ENCODE measurements at regions not wholly inside any gene's neighbourhood (a gene's known extent, or its start where the extent isn't known, plus 50 kb on each side); places are given as distances from the start of the nearest gene placed in this dataset.

DNA sequence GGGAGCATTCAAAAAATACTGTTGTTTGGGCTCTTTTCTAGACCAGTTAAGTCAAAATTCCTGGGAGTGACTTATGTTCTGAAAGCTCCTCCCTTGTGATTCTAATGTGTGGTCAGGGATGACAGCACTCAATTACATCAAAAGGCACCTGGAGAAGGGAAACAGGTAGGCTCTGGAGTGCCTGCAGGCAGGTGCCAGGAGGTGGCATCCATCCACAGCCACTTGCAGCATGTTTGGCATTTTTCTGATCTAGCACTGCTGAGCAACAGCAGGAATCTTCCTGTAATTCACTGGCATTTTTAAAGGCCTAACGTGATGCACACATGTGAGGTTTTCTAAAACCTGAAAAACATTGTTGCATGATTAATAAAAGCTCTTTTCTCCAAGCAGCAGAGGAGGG, 94.6 kb downstream of the CCNA1 start:
- WGBS, 5 donors = 44 to 65% (median 58%) methylated on average over 1 of the region's 1 CpG
- TF ChIP-seq CTCF (IDR thresholded peaks at IDR 0.05) (no peak), POLR2A (IDR thresholded peaks at IDR 0.05) (no peak), EP300 (IDR thresholded peaks at IDR 0.05) (no peak), POLR2AphosphoS5 (IDR thresholded peaks at IDR 0.05) (no peak)
- intact Hi-C loops (cut with DNase I; ENCODE audit: low total_unique reads) = no loop called here

DNA sequence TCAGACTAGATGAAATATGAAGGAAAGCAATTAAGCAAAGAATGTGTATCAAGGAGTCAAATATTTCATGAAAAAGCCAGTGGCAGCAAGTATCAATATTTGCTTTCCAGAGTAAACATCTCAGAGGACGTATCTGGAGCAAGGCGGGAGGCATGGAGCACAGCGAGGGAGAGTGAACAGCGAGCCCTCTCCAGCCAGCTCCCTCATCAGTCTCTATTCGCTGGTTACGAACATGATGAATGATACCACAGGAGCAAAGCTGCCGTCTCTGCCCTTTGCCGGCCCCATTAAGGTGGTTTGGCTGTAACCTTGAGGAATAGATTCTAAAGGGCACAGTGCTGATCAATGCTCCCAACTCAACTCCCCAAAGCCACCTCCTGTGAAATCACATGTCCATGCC, 95.8 kb downstream of the CCNA1 start:
- no peak for TF ChIP-seq CTCF (IDR thresholded peaks at IDR 0.05)
- TF ChIP-seq POLR2AphosphoS5 (IDR thresholded peaks at IDR 0.05) = no peak
- no peak for TF ChIP-seq POLR2A (IDR thresholded peaks at IDR 0.05)
- TF ChIP-seq EP300 (IDR thresholded peaks at IDR 0.05) = no peak
- Histone ChIP-seq H3K36me3 (no peaks in the 10 kb centered on the region), H3K4me1 (peaks cover 0 to 9% (median 0%) of the 10 kb centered on the region in 4 donors), H3K9me3 (no peaks in the 10 kb centered on the region), H3K4me3 (no peak overlapping the region), H3K27ac (no peak overlapping the region), H3K27me3 (no peaks in the 10 kb centered on the region)
- 17 to 49% (median 22%) methylated on average over 8 of the region's 8 CpGs for WGBS, 5 donors
- DNase-seq = no peak
- intact Hi-C loops (cut with DNase I; ENCODE audit: low total_unique reads) = no loop called here

More for the DNA sequence above, 94.6 kb downstream of the CCNA1 start:
- peaks cover 0 to 9% (median 0%) of the 10 kb centered on the region in 4 donors for H3K4me1 ChIP-seq
- H3K4me3 ChIP-seq = no peak overlapping the region
- no peaks in the 10 kb centered on the region for H3K36me3 ChIP-seq
- H3K27ac ChIP-seq = no peak overlapping the region
- no peaks in the 10 kb centered on the region for H3K27me3 ChIP-seq
- no peak for DNase-seq
- H3K9me3 ChIP-seq = no peaks in the 10 kb centered on the region

DNA sequence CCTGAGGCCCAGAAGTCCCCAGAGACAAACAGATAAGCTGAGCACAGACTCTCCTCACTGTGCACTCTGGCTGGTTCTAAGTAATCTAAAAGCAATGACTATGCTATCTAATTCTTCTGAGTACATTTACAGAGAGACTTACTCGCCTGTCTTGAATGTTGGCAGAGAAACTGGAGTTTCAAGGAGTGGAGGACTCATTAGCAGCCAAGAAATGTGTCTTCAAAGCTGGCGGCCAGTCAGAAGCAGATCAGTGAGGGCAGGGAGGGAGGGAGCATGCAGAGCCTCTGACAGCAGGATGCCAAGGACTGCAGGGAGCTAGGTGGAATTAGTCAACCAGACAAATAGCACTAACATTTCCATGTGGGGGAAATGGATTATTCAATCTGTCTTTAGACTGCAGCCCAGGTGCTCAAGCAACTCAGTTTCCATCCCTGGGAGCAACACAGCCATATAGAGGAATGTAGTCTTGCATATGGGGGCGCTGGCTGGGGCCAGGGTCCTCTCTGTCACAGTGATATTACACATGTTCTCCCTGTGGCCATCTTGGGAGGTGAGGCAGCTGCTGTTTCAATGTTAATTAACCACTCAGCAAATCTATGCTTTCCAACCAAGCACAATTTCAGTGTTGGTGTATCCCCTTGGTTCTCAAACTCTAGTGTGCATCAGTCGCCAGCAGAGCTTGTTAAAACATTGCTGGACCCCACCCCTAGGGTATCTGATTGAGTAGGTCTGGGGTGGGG, 97.9 kb downstream of the CCNA1 start:
- intact Hi-C loops (cut with DNase I; ENCODE audit: low total_unique reads) = no loop called here
- 25 to 39% (median 36%) methylated on average over 4 of the region's 4 CpGs for WGBS, 5 donors
- TF ChIP-seq EP300 (IDR thresholded peaks at IDR 0.05) (no peak), POLR2A (IDR thresholded peaks at IDR 0.05) (no peak)

GRCh38 chr13:36530861-36531590, 98.7 kb downstream of the CCNA1 start:
- intact Hi-C loops (cut with DNase I; ENCODE audit: low total_unique reads) = no loop called here
- TF ChIP-seq POLR2A (IDR thresholded peaks at IDR 0.05) (no peak), CTCF (IDR thresholded peaks at IDR 0.05) (no peak), EP300 (IDR thresholded peaks at IDR 0.05) (no peak), POLR2AphosphoS5 (IDR thresholded peaks at IDR 0.05) (no peak)

More for the DNA sequence above, 97.9 kb downstream of the CCNA1 start:
- H3K36me3 ChIP-seq = no peaks in the 10 kb centered on the region
- peak in 1 of 2 donors; percentile 58 for DNase-seq
- peaks cover 0 to 9% (median 0%) of the 10 kb centered on the region in 4 donors for H3K4me1 ChIP-seq
- H3K9me3 ChIP-seq = no peaks in the 10 kb centered on the region
- no peaks in the 10 kb centered on the region for H3K27me3 ChIP-seq
- H3K27ac ChIP-seq = no peak overlapping the region
- H3K4me3 ChIP-seq = no peak overlapping the region

More at GRCh38 chr13:36530861-36531590, 98.7 kb downstream of the CCNA1 start:
- H3K9me3 ChIP-seq = no peaks in the 10 kb centered on the region
- no peaks in the 10 kb centered on the region for H3K27me3 ChIP-seq
- no peak overlapping the region for H3K27ac ChIP-seq
- no peaks in the 10 kb centered on the region for H3K36me3 ChIP-seq
- peaks cover 0 to 9% (median 0%) of the 10 kb centered on the region in 4 donors for H3K4me1 ChIP-seq
- no peak for DNase-seq
- 76 to 83% (median 78%) methylated on average over 5 of the region's 5 CpGs for WGBS, 5 donors
- H3K4me3 ChIP-seq = no peak overlapping the region

All from stomach (tissue), 8 donors.